HG03103 (cell line): ENCODE measurements at regions not wholly inside any gene's neighbourhood (a gene's known extent, or its start where the extent isn't known, plus 50 kb on each side); places are given as distances from the start of the nearest gene placed in this dataset.
A peak's percentile ranks its signal among the peaks of the same experiment; 100 is the strongest.
"Not testable (repeated sequence)": the region's sequence is repeated elsewhere in the genome, so short reads cannot be mapped to it uniquely, and the experiment has no call there.

Source experiments
- ATAC-seq: cut with Tn5 transposase; IDR thresholded peaks from one replicate; pipeline ENCODE4 v1.9.1; 2021; ENCODE audit warnings: low read depth; ENCODE audit not compliant: unreplicated experiment

- no peak for ATAC-seq
Measured at GRCh38 chr4:93888308-93888707, 59.8 kb downstream of the ATOH1 start.

- ATAC-seq: no peak
Measured at GRCh38 chr4:93888768-93889167, 60.2 kb downstream of the ATOH1 start.

- ATAC-seq: no peak
Measured at GRCh38 chr4:93891244-93891643, 62.7 kb downstream of the ATOH1 start.

- ATAC-seq: no peak
Measured at GRCh38 chr4:93894995-93895394, 66.4 kb downstream of the ATOH1 start.

GRCh38 chr4:93896516-93896915 lies 68.0 kb downstream of the ATOH1 start:
- ATAC-seq: no peak

- no peak for ATAC-seq
Measured at GRCh38 chr4:93897559-93897958, 69.0 kb downstream of the ATOH1 start.

- no peak for ATAC-seq
Measured at GRCh38 chr4:93908778-93909177, 80.2 kb downstream of the ATOH1 start.

- ATAC-seq: no peak
Measured at GRCh38 chr4:93911671-93912070, 83.1 kb downstream of the ATOH1 start.

- no peak for ATAC-seq
Measured at GRCh38 chr4:93912146-93912545, 83.6 kb downstream of the ATOH1 start.

- ATAC-seq: no peak
Measured at GRCh38 chr4:93918856-93919255, 90.3 kb downstream of the ATOH1 start.

- ATAC-seq: not testable (repeated sequence)
Measured at GRCh38 chr4:93923570-93923969, 95.0 kb downstream of the ATOH1 start.

- ATAC-seq: no peak
Measured at GRCh38 chr4:93947286-93947685, 118.7 kb downstream of the ATOH1 start.

GRCh38 chr4:93950239-93950638 lies 121.7 kb downstream of the ATOH1 start:
- ATAC-seq: not testable (repeated sequence)

GRCh38 chr4:93957186-93957585 lies 128.6 kb downstream of the ATOH1 start:
- ATAC-seq: no peak

- ATAC-seq: no peak
Measured at GRCh38 chr4:93960450-93960849, 131.9 kb downstream of the ATOH1 start.

- ATAC-seq: no peak
Measured at GRCh38 chr4:93960916-93961315, 132.4 kb downstream of the ATOH1 start.

- no peak for ATAC-seq
Measured at GRCh38 chr4:93981594-93981993, 153.0 kb downstream of the ATOH1 start.

GRCh38 chr4:93982255-93982654 lies 153.7 kb downstream of the ATOH1 start:
- no peak for ATAC-seq

- ATAC-seq: peak; percentile 89
Measured at GRCh38 chr4:93983140-93983539, 154.6 kb downstream of the ATOH1 start.

- ATAC-seq: no peak
Measured at GRCh38 chr4:93994175-93994994, 165.8 kb downstream of the ATOH1 start.

GRCh38 chr4:93996895-93997294 lies 168.3 kb downstream of the ATOH1 start:
- no peak for ATAC-seq

GRCh38 chr4:94000559-94000958 lies 172.0 kb downstream of the ATOH1 start:
- ATAC-seq: no peak

- no peak for ATAC-seq
Measured at GRCh38 chr4:94006932-94007331, 178.4 kb downstream of the ATOH1 start.
